ENCODE measurements at regions not wholly inside any gene's neighbourhood (a gene's known extent, or its start where the extent isn't known, plus 50 kb on each side); places are given as distances from the start of the nearest gene placed in this dataset.

GRCh38 chr11:112786196-112786595 is 175.0 kb upstream of the NCAM1 start:
- Mint-ChIP-seq H3K4me1 (ENCODE audit: low read depth) (no peaks in the 10 kb centered on the region), H3K27me3 (ENCODE audit: insufficient read depth) (peaks cover 2% of the 10 kb centered on the region; the same call in 1 of the 2 replicates), H3K9me3 (peaks cover 42% of the 10 kb centered on the region), H3K4me3 (no peak overlapping the region), H3K27ac (no peak overlapping the region), H3K36me3 (ENCODE audit: low read depth) (no peaks in the 10 kb centered on the region; the same call in none of the 2 replicates)
- no peak for DNase-seq
- TF ChIP-seq, protein P1, sequence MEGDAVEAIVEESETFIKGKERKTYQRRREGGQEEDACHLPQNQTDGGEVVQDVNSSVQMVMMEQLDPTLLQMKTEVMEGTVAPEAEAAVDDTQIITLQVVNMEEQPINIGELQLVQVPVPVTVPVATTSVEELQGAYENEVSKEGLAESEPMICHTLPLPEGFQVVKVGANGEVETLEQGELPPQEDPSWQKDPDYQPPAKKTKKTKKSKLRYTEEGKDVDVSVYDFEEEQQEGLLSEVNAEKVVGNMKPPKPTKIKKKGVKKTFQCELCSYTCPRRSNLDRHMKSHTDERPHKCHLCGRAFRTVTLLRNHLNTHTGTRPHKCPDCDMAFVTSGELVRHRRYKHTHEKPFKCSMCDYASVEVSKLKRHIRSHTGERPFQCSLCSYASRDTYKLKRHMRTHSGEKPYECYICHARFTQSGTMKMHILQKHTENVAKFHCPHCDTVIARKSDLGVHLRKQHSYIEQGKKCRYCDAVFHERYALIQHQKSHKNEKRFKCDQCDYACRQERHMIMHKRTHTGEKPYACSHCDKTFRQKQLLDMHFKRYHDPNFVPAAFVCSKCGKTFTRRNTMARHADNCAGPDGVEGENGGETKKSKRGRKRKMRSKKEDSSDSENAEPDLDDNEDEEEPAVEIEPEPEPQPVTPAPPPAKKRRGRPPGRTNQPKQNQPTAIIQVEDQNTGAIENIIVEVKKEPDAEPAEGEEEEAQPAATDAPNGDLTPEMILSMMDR (IDR thresholded peaks at IDR 0.05) = no peak

- TF ChIP-seq, protein P1 (IDR thresholded peaks at IDR 0.05) = no peak
- DNase-seq = no peak
Measured at GRCh38 chr11:112786886-112787530, 174.2 kb upstream of the NCAM1 start.

GRCh38 chr11:112789481-112789880 is 171.7 kb upstream of the NCAM1 start:
- H3K27ac Mint-ChIP-seq = no peak overlapping the region
- peaks cover 30% of the 10 kb centered on the region for H3K9me3 Mint-ChIP-seq
- no peaks in the 10 kb centered on the region; the same call in none of the 2 replicates for H3K36me3 Mint-ChIP-seq (ENCODE audit: low read depth)
- DNase-seq = no peak
- H3K27me3 Mint-ChIP-seq (ENCODE audit: insufficient read depth) = peaks cover 2% of the 10 kb centered on the region; the same call in 1 of the 2 replicates
- H3K4me3 Mint-ChIP-seq = no peak overlapping the region
- TF ChIP-seq, protein P1 (IDR thresholded peaks at IDR 0.05) = no peak
- H3K4me1 Mint-ChIP-seq (ENCODE audit: low read depth) = no peaks in the 10 kb centered on the region

More at GRCh38 chr11:112786886-112787530, 174.2 kb upstream of the NCAM1 start:
- no peak overlapping the region for H3K4me3 Mint-ChIP-seq
- H3K36me3 Mint-ChIP-seq (ENCODE audit: low read depth) = no peaks in the 10 kb centered on the region; the same call in none of the 2 replicates
- H3K9me3 Mint-ChIP-seq = peaks cover 35% of the 10 kb centered on the region
- H3K4me1 Mint-ChIP-seq (ENCODE audit: low read depth) = no peaks in the 10 kb centered on the region
- H3K27me3 Mint-ChIP-seq (ENCODE audit: insufficient read depth) = peaks cover 2% of the 10 kb centered on the region; the same call in 1 of the 2 replicates
- no peak overlapping the region for H3K27ac Mint-ChIP-seq

GRCh38 chr11:112790286-112790685 is 170.9 kb upstream of the NCAM1 start:
- Mint-ChIP-seq H3K27me3 (ENCODE audit: insufficient read depth) (peaks cover 2% of the 10 kb centered on the region; the same call in 1 of the 2 replicates), H3K4me3 (no peak overlapping the region), H3K4me1 (ENCODE audit: low read depth) (no peaks in the 10 kb centered on the region), H3K36me3 (ENCODE audit: low read depth) (no peaks in the 10 kb centered on the region; the same call in none of the 2 replicates), H3K27ac (no peak overlapping the region), H3K9me3 (peaks cover 28% of the 10 kb centered on the region)
- DNase-seq = no peak
- TF ChIP-seq, protein P1 (IDR thresholded peaks at IDR 0.05) = no peak

DNA sequence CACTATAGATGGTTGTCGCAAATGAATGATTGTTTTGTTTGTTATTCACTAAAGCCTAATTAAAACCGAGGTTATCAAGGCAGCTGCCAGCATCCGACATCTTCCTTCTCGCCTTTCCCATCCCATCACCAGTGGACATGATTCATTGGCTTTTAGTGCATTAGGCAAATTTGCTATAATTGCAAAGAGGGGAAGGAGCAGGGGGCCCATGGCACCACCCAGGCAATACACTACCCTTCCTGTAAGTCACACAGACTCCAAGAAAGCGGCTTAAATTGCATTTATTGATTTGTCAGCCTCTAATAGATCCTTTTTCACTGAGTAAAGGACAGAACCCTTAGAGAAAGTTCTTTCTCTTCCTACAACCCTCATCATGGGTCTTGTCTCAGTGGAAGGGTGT is 169.2 kb upstream of the NCAM1 start:
- H3K27me3 Mint-ChIP-seq (ENCODE audit: insufficient read depth) = peaks cover 2% of the 10 kb centered on the region; the same call in 1 of the 2 replicates
- no peak for DNase-seq
- no peaks in the 10 kb centered on the region for H3K4me1 Mint-ChIP-seq (ENCODE audit: low read depth)
- TF ChIP-seq, protein P1 (IDR thresholded peaks at IDR 0.05) = no peak
- H3K4me3 Mint-ChIP-seq = no peak overlapping the region
- peaks cover 4% of the 10 kb centered on the region; the same call in 1 of the 2 replicates for H3K36me3 Mint-ChIP-seq (ENCODE audit: low read depth)
- no peak overlapping the region for H3K27ac Mint-ChIP-seq
- H3K9me3 Mint-ChIP-seq = peaks cover 20% of the 10 kb centered on the region

All from HFFc6 (cell line).